ENCODE measurements at regions not wholly inside any gene's neighbourhood (a gene's known extent, or its start where the extent isn't known, plus 50 kb on each side); places are given as distances from the start of the nearest gene placed in this dataset. TPM values are rescaled to one million over a fixed set of nuclear protein-coding genes. Genes with fewer than 3 reads are reported as not detected.

Small RNA genes in the stretch of these regions (small RNA-seq; reads per million reads assigned to genes)
- not detected for gene RF00096 (ENCODE audit: insufficient read depth)

Data from neuronal stem cell (in vitro differentiated cells).